B cell (primary cell): ENCODE measurements at regions not wholly inside any gene's neighbourhood (a gene's known extent, or its start where the extent isn't known, plus 50 kb on each side); places are given as distances from the start of the nearest gene placed in this dataset.

Experiments used
- EZH2 ChIP-seq: IDR thresholded peaks from 2 replicates; pipeline ENCODE4 v1.6.1; 2012; ENCODE audit warnings: borderline replicate concordance, low read depth, mild to moderate bottlenecking, moderate library complexity, low read length; ENCODE audit not compliant: insufficient read depth, poor library complexity, severe bottlenecking
- TF ChIP-seq, protein P1 (sequence below): fragments of 200-600 bp; IDR thresholded peaks from one replicate; pipeline ENCODE4 v1.8.0; 2022; ENCODE audit warnings: antibody characterized with exemption, mild to moderate bottlenecking

- TF ChIP-seq, protein P1, sequence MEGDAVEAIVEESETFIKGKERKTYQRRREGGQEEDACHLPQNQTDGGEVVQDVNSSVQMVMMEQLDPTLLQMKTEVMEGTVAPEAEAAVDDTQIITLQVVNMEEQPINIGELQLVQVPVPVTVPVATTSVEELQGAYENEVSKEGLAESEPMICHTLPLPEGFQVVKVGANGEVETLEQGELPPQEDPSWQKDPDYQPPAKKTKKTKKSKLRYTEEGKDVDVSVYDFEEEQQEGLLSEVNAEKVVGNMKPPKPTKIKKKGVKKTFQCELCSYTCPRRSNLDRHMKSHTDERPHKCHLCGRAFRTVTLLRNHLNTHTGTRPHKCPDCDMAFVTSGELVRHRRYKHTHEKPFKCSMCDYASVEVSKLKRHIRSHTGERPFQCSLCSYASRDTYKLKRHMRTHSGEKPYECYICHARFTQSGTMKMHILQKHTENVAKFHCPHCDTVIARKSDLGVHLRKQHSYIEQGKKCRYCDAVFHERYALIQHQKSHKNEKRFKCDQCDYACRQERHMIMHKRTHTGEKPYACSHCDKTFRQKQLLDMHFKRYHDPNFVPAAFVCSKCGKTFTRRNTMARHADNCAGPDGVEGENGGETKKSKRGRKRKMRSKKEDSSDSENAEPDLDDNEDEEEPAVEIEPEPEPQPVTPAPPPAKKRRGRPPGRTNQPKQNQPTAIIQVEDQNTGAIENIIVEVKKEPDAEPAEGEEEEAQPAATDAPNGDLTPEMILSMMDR, result no peak
- TF ChIP-seq EZH2, result no peak
Observed at GRCh38 chr1:113265196-113265595, 125.1 kb upstream of the MAGI3 start.
